PC-9 (cell line): ENCODE measurements at regions not wholly inside any gene's neighbourhood (a gene's known extent, or its start where the extent isn't known, plus 50 kb on each side); places are given as distances from the start of the nearest gene placed in this dataset.

ENCODE experiments used
- BruUV-seq: library from RNA; stranded (reverse); fragments of 400-500 nt; replicated peaks from 2 replicates; lab custom pipeline; 2021; lab: Mats Ljungman, UMichigan
- CTCF ChIA-PET: fragments of 300-600 bp; sonication (Branson Sonifier 250); formaldehyde crosslinking; loops from one replicate; lab custom pipeline; 2022; ENCODE audit warnings: antibody characterized with exemption; lab: Charles Lee
- POLR2A ChIA-PET: fragments of 300-600 bp; sonication (Branson Sonifier 250); formaldehyde crosslinking; loops from one replicate; lab custom pipeline; 2022; ENCODE audit warnings: antibody characterized with exemption; ENCODE audit not compliant: unreplicated experiment; lab: Charles Lee
- DNase-seq, 2 experiments: peaks; one replicate each; pipeline versions ENCODE4 v3.0.0 to v3.0.0-alpha.2; 2015 to 2022; ENCODE audit warnings: mixed read lengths in 1 of 2
- H2AFZ ChIP-seq: fragments of 200-600 bp; sonication (generic); 2 replicates; pipeline ENCODE4 v1.8.1; 2017; ENCODE audit warnings: antibody characterized with exemption
- H3F3A ChIP-seq: fragments of 200-600 bp; sonication (generic); 2 replicates; pipeline ENCODE4 v1.8.1; 2017; ENCODE audit warnings: antibody characterized with exemption, mild to moderate bottlenecking, low read depth; ENCODE audit not compliant: insufficient read depth
- H3K27ac ChIP-seq: fragments of 200-600 bp; sonication (generic); 2 replicates; pipeline ENCODE4 v1.6.1; 2016; ENCODE audit warnings: mixed run types
- H3K27me3 ChIP-seq: fragments of 200-600 bp; sonication (generic); 2 replicates; pipeline ENCODE4 v1.6.1; 2016; ENCODE audit warnings: low read depth, mixed run types; ENCODE audit not compliant: insufficient read depth
- H3K36me3 ChIP-seq: fragments of 200-600 bp; sonication (generic); 2 replicates; pipeline ENCODE4 v1.6.1; 2016; ENCODE audit warnings: low read depth, mixed run types
- H3K4me1 ChIP-seq: fragments of 200-600 bp; sonication (generic); replicated peaks from 2 replicates; pipeline ENCODE4 v1.6.1; 2016; ENCODE audit warnings: mixed run types; ENCODE audit not compliant: insufficient read depth
- H3K4me2 ChIP-seq: fragments of 200-600 bp; sonication (generic); 2 replicates; pipeline ENCODE4 v1.6.1; 2017; ENCODE audit warnings: mixed run types
- H3K4me3 ChIP-seq: fragments of 200-600 bp; sonication (generic); 2 replicates; pipeline ENCODE4 v1.6.1; 2016; ENCODE audit warnings: mixed run types
- H3K79me2 ChIP-seq: fragments of 200-600 bp; sonication (generic); 2 replicates; pipeline ENCODE4 v1.6.1; 2017; ENCODE audit warnings: low read depth, mixed run types
- H3K9me2 ChIP-seq: fragments of 200-600 bp; sonication (generic); 2 replicates; pipeline ENCODE4 v1.8.1; 2017; ENCODE audit warnings: mild to moderate bottlenecking; ENCODE audit not compliant: insufficient read depth
- H3K9me3 ChIP-seq: fragments of 200-600 bp; sonication (generic); 2 replicates; pipeline ENCODE4 v1.8.1; 2016; ENCODE audit warnings: low read depth; ENCODE audit not compliant: insufficient read depth
- H4K20me1 ChIP-seq: fragments of 200-600 bp; sonication (generic); 2 replicates; pipeline ENCODE4 v1.8.1; 2017; ENCODE audit not compliant: insufficient read depth
- CTCF ChIP-seq: fragments of 200-600 bp; sonication (generic); conservative IDR thresholded peaks from 2 replicates; pipeline ENCODE4 v1.6.1; 2017; ENCODE audit warnings: mixed run types, antibody characterized with exemption, mild to moderate bottlenecking, moderate library complexity
- EZH2 ChIP-seq: fragments of 200-600 bp; sonication (generic); IDR thresholded peaks from 2 replicates; pipeline ENCODE4 v1.8.0; 2017; ENCODE audit warnings: antibody characterized with exemption, low read depth
- intact Hi-C: fragments of 100-400 bp; cut with micrococcal nuclease; formaldehyde crosslinking; loops from one replicate; pipeline ENCODE4 v1.10.0; 2022; ENCODE audit not compliant: unreplicated experiment

- Histone ChIP-seq H3K36me3 (no peaks in the 10 kb centered on the region), H3K9me3 (no peaks in the 10 kb centered on the region), H3K4me1 (peaks cover 12% of the 10 kb centered on the region; the same call in 1 of the 2 replicates), H2AFZ (no peak overlapping the region), H3K9me2 (no peaks in the 10 kb centered on the region), H3K27me3 (no peaks in the 10 kb centered on the region), H3K4me3 (no peak overlapping the region), H3K4me2 (no peak overlapping the region), H3K79me2 (no peaks in the 10 kb centered on the region), H4K20me1 (no peaks in the 10 kb centered on the region), H3F3A (no peaks in the 10 kb centered on the region), H3K27ac (no peak overlapping the region)
- no TSS peak for BruUV-seq
- ChIA-PET POLR2A (no interaction called here), CTCF (no interaction called here)
- no peak for TF ChIP-seq EZH2
- intact Hi-C loops = no loop called here
- no peak for DNase-seq
Measured at GRCh38 chr2:196403471-196403870, 232.1 kb upstream of the STK17B start.

GRCh38 chr2:196404276-196404675 is 232.9 kb upstream of the STK17B start:
- H3K27ac ChIP-seq = no peak overlapping the region
- CTCF ChIA-PET = no interaction called here
- no peak overlapping the region for H3K4me3 ChIP-seq
- no peaks in the 10 kb centered on the region for H3F3A ChIP-seq
- no peaks in the 10 kb centered on the region for H3K36me3 ChIP-seq
- DNase-seq = no peak
- H4K20me1 ChIP-seq = no peaks in the 10 kb centered on the region
- no peaks in the 10 kb centered on the region for H3K9me3 ChIP-seq
- no peak for TF ChIP-seq CTCF
- no peak for TF ChIP-seq EZH2
- no peak overlapping the region for H2AFZ ChIP-seq
- H3K9me2 ChIP-seq = no peaks in the 10 kb centered on the region
- no peaks in the 10 kb centered on the region for H3K27me3 ChIP-seq
- BruUV-seq = no TSS peak
- H3K4me2 ChIP-seq = no peak overlapping the region
- peaks cover 12% of the 10 kb centered on the region; the same call in 1 of the 2 replicates for H3K4me1 ChIP-seq
- no peaks in the 10 kb centered on the region for H3K79me2 ChIP-seq
- intact Hi-C loops = no loop called here
- POLR2A ChIA-PET = no interaction called here

- DNase-seq = no peak
- intact Hi-C loops = no loop called here
- ChIA-PET POLR2A (no interaction called here), CTCF (no interaction called here)
- Histone ChIP-seq H2AFZ (no peak overlapping the region), H3K79me2 (no peaks in the 10 kb centered on the region), H3K36me3 (no peaks in the 10 kb centered on the region), H3K4me1 (no peaks in the 10 kb centered on the region), H3K9me3 (no peaks in the 10 kb centered on the region), H3K4me2 (no peak overlapping the region), H3K27ac (no peak overlapping the region), H3K4me3 (no peak overlapping the region), H3F3A (no peaks in the 10 kb centered on the region), H3K27me3 (no peaks in the 10 kb centered on the region), H4K20me1 (no peaks in the 10 kb centered on the region), H3K9me2 (no peaks in the 10 kb centered on the region)
- no peak for TF ChIP-seq CTCF
- TF ChIP-seq EZH2 = no peak
- BruUV-seq = no TSS peak
Measured at GRCh38 chr2:196407675-196408264, 231.7 kb upstream of the CCDC150 start.

GRCh38 chr2:196409376-196409775 is 230.1 kb upstream of the CCDC150 start:
- BruUV-seq = no TSS peak
- no peaks in the 10 kb centered on the region for H3K27me3 ChIP-seq
- ChIA-PET POLR2A (no interaction called here), CTCF (no interaction called here)
- no peak overlapping the region for H3K4me3 ChIP-seq
- no peaks in the 10 kb centered on the region for H3K79me2 ChIP-seq
- no peaks in the 10 kb centered on the region for H4K20me1 ChIP-seq
- H3K4me2 ChIP-seq = no peak overlapping the region
- no peak overlapping the region for H2AFZ ChIP-seq
- no peak for TF ChIP-seq EZH2
- no peak for TF ChIP-seq CTCF
- no peaks in the 10 kb centered on the region for H3K36me3 ChIP-seq
- no peaks in the 10 kb centered on the region for H3K9me2 ChIP-seq
- no peaks in the 10 kb centered on the region for H3K9me3 ChIP-seq
- no peak overlapping the region for H3K27ac ChIP-seq
- H3K4me1 ChIP-seq = no peaks in the 10 kb centered on the region
- intact Hi-C loops = no loop called here
- no peak for DNase-seq
- no peaks in the 10 kb centered on the region for H3F3A ChIP-seq
